Endothelial cell of umbilical vein (primary cell): ENCODE measurements at regions not wholly inside any gene's neighbourhood (a gene's known extent, or its start where the extent isn't known, plus 50 kb on each side); places are given as distances from the start of the nearest gene placed in this dataset.

Experiments
- BruUV-seq: library from RNA; stranded (reverse); fragments of 400-500 nt; replicated peaks from 2 replicates; lab custom pipeline; 2021; lab: Mats Ljungman, UMichigan
- CTCF ChIA-PET: fragments of 300-600, 350-600 bp; sonication (Branson Sonifier 250); formaldehyde crosslinking; loops from one replicate; lab custom pipeline; 2021; ENCODE audit warnings: antibody characterized with exemption, inconsistent platforms; lab: Charles Lee
- POLR2A ChIA-PET: fragments of 300-600, 350-600 bp; sonication (Branson Sonifier 250); formaldehyde crosslinking; loops from one replicate; lab custom pipeline; 2021; ENCODE audit warnings: antibody characterized with exemption, inconsistent platforms; lab: Charles Lee
- DNase-seq: peaks from one replicate; pipeline ENCODE4 v3.0.0-alpha.2; 2011; ENCODE audit warnings: low read depth, low spot score
- FAIRE-seq: peaks from 2 replicates; lab custom pipeline; 2011; peaks lifted over from hg19 to GRCh38; lab: Jason Lieb, UNC
- H2AFZ ChIP-seq: 2 replicates; pipeline ENCODE4 v1.6.0; 2012; ENCODE audit warnings: low read depth, low read length, control low read depth, inconsistent platforms
- H3K27ac ChIP-seq: 2 replicates; pipeline ENCODE4 v1.5.1; 2011; ENCODE audit warnings: low read depth, mild to moderate bottlenecking, control low read depth, low read length, moderate library complexity; ENCODE audit not compliant: insufficient read depth
- H3K27me3 ChIP-seq, 2 experiments: 2 replicates each; pipeline versions ENCODE4 v1.6.0 to v1.6.1; 2011; ENCODE audit warnings: low read length in 2 of 2, mixed read lengths in 1 of 2; ENCODE audit not compliant: control insufficient read depth in 2 of 2, insufficient read depth in 2 of 2
- H3K36me3 ChIP-seq, 2 experiments: 2 replicates in 1 of 2; 3 replicates in 1 of 2; pipeline ENCODE4 v1.5.1; 2011; ENCODE audit warnings: low read length in 2 of 2, mild to moderate bottlenecking in 1 of 2, moderate library complexity in 1 of 2; ENCODE audit not compliant: control insufficient read depth in 2 of 2, insufficient read depth in 2 of 2; ENCODE audit errors: extremely low read depth in 1 of 2
- H3K4me1 ChIP-seq: 3 replicates; pipeline ENCODE4 v1.5.1; 2011; ENCODE audit warnings: mild to moderate bottlenecking, low read length; ENCODE audit not compliant: control insufficient read depth, insufficient read depth; ENCODE audit errors: extremely low read depth
- H3K4me2 ChIP-seq: 2 replicates; pipeline ENCODE4 v1.6.1; 2011; ENCODE audit warnings: low read length, control low read depth, mixed read lengths; ENCODE audit not compliant: insufficient read depth
- H3K4me3 ChIP-seq, 3 experiments: fragments of 200-600 bp in 1 of 3; sonication (generic), shearing (Covaris generic) in 1 of 3; replicated peaks in 1 of 3; 2 replicates each; pipeline ENCODE4 v1.5.1; 2011 to 2016; ENCODE audit warnings: control low read depth in 3 of 3, low read length in 3 of 3, mild to moderate bottlenecking in 2 of 3, inconsistent platforms in 1 of 3, low read depth in 1 of 3, moderate library complexity in 1 of 3; ENCODE audit not compliant: insufficient read depth in 1 of 3
- H3K79me2 ChIP-seq: 2 replicates; pipeline ENCODE4 v1.6.0; 2012; ENCODE audit warnings: low read length, inconsistent platforms; ENCODE audit not compliant: control insufficient read depth, insufficient read depth
- H3K9ac ChIP-seq: replicated peaks from 2 replicates; pipeline ENCODE3; 2011; ENCODE audit warnings: low read length, control low read depth; ENCODE audit not compliant: insufficient read depth; ENCODE audit errors: extremely low read depth
- H3K9me1 ChIP-seq: replicated peaks from 3 replicates; pipeline ENCODE4 v1.6.0; 2011; ENCODE audit warnings: mild to moderate bottlenecking, low read length; ENCODE audit not compliant: control insufficient read depth, insufficient read depth; ENCODE audit errors: extremely low read depth
- H3K9me3 ChIP-seq: replicated peaks from 2 replicates; pipeline ENCODE4 v1.5.1; 2012; ENCODE audit warnings: low read length, inconsistent platforms; ENCODE audit not compliant: control insufficient read depth, insufficient read depth
- H4K20me1 ChIP-seq: replicated peaks from 2 replicates; pipeline ENCODE3; 2011; ENCODE audit warnings: mild to moderate bottlenecking, low read length; ENCODE audit not compliant: control insufficient read depth, insufficient read depth; ENCODE audit errors: extremely low read depth
- EZH2 ChIP-seq: IDR thresholded peaks from 2 replicates; pipeline ENCODE4 v1.6.1; 2012; ENCODE audit warnings: borderline replicate concordance, low read depth, mild to moderate bottlenecking, moderate library complexity, low read length, inconsistent platforms; ENCODE audit not compliant: severe bottlenecking
- FOS ChIP-seq: IDR thresholded peaks from 2 replicates; pipeline ENCODE4 v1.6.1; 2011; ENCODE audit warnings: mild to moderate bottlenecking, low read length, moderate library complexity, borderline replicate concordance; ENCODE audit not compliant: insufficient read depth
- GATA2 ChIP-seq: IDR thresholded peaks from 2 replicates; pipeline ENCODE4 v1.7.0; 2011; ENCODE audit warnings: low read depth, mild to moderate bottlenecking, moderate library complexity, mixed read lengths, low read length; ENCODE audit not compliant: insufficient read length, insufficient read depth
- JUN ChIP-seq: IDR thresholded peaks from 2 replicates; pipeline ENCODE4 v1.6.1; 2011; ENCODE audit warnings: borderline replicate concordance, low read depth; ENCODE audit not compliant: insufficient read length, insufficient read depth
- MAX ChIP-seq: IDR thresholded peaks from 2 replicates; pipeline ENCODE4 v1.6.1; 2011; ENCODE audit not compliant: insufficient read depth, insufficient read length
- MYC ChIP-seq: IDR thresholded peaks from one replicate; pipeline ENCODE4 v1.6.1; 2011; ENCODE audit warnings: mild to moderate bottlenecking, low read depth, low read length
- POLR2AphosphoS5 ChIP-seq: IDR thresholded peaks from 2 replicates; pipeline ENCODE4 v1.6.1; 2012; ENCODE audit warnings: low read depth, mild to moderate bottlenecking, control low read depth, low read length, moderate library complexity; ENCODE audit not compliant: insufficient read depth
- dilution Hi-C: fragments of 300-500 bp; cut with MboI; formaldehyde crosslinking; loops from one replicate; pipeline ENCODE4 v1.15.0; 2019; ENCODE audit warnings: low sequenced_read_pairs; ENCODE audit not compliant: extremely low pct_ligation_motif_present
- intact Hi-C: fragments of 100-400 bp; cut with micrococcal nuclease; formaldehyde crosslinking; loops from one replicate; pipeline ENCODE4 v1.10.0; 2022
- TF ChIP-seq, protein P1 (sequence below), 2 donors: IDR thresholded peaks; 1 replicate in 1 of 2; 2 replicates in 1 of 2; pipeline ENCODE4 v1.5.1; 2011; ENCODE audit warnings: low read length in 2 of 2, mild to moderate bottlenecking in 2 of 2, moderate library complexity in 2 of 2, control low read depth in 1 of 2, inconsistent platforms in 1 of 2, low read depth in 1 of 2; ENCODE audit not compliant: insufficient read depth in 1 of 2; ENCODE audit errors: extremely low read depth in 1 of 2

DNA sequence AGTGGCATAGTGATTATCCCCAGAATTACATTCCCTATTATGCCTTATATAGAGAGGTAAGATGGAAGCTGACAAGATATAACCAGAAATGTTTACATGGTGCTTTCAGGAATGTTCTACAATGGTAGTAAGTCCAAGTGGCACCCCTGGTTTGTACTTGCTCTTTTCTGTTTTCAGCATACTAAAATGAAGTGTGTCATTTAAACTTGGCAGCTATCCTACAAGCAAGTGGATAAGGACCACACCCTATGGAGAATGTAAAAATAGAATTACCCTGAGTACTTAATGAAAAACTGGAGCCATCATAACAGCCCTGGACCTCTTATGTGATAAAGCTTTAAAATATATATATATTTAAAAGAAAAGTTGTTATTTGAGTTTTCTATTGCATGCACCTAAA is 1012.7 kb upstream of the CADM2 start:
- dilution Hi-C loops (no loop called here), intact Hi-C loops (no loop called here)
- FAIRE-seq (no peak), DNase-seq (no peak)
- Histone ChIP-seq H4K20me1 (no peaks in the 10 kb centered on the region), H3K27me3 (no peaks in the 10 kb centered on the region), H3K9ac (no peak overlapping the region), H3K4me3 (no peak overlapping the region), H3K9me1 (no peaks in the 10 kb centered on the region), H3K9me3 (no peaks in the 10 kb centered on the region), H3K79me2 (no peaks in the 10 kb centered on the region), H3K27ac (no peak overlapping the region), H2AFZ (no peak overlapping the region), H3K4me2 (no peak overlapping the region), H3K4me1 (no peaks in the 10 kb centered on the region), H3K36me3 (no peaks in the 10 kb centered on the region)
- CTCF ChIA-PET: no interaction called here
- TF ChIP-seq JUN (no peak), GATA2 (no peak), EZH2 (no peak), POLR2AphosphoS5 (no peak), MAX (no peak), FOS (no peak), MYC (no peak)
- TF ChIP-seq, protein P1, sequence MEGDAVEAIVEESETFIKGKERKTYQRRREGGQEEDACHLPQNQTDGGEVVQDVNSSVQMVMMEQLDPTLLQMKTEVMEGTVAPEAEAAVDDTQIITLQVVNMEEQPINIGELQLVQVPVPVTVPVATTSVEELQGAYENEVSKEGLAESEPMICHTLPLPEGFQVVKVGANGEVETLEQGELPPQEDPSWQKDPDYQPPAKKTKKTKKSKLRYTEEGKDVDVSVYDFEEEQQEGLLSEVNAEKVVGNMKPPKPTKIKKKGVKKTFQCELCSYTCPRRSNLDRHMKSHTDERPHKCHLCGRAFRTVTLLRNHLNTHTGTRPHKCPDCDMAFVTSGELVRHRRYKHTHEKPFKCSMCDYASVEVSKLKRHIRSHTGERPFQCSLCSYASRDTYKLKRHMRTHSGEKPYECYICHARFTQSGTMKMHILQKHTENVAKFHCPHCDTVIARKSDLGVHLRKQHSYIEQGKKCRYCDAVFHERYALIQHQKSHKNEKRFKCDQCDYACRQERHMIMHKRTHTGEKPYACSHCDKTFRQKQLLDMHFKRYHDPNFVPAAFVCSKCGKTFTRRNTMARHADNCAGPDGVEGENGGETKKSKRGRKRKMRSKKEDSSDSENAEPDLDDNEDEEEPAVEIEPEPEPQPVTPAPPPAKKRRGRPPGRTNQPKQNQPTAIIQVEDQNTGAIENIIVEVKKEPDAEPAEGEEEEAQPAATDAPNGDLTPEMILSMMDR (IDR thresholded peaks at IDR 0.05; ENCODE audit: extremely low read depth in 1 of 2, insufficient read depth in 1 of 2, low read depth in 1 of 2, low read length in 2 of 2): no peak
- no TSS peak for BruUV-seq
- POLR2A ChIA-PET: no interaction called here
